Kidney (tissue), 13 donors: ENCODE measurements at regions not wholly inside any gene's neighbourhood (a gene's known extent, or its start where the extent isn't known, plus 50 kb on each side); places are given as distances from the start of the nearest gene placed in this dataset.

Source experiments
- DNase-seq, 5 donors: peaks; one replicate each; pipeline ENCODE4 v3.0.0-alpha.2; 2013 to 2020
- FAIRE-seq: peaks from 2 replicates; lab custom pipeline; 2012; peaks lifted over from hg19 to GRCh38; lab: Jason Lieb, UNC
- H3K27ac ChIP-seq, 2 donors: one replicate each; pipeline ENCODE4 v1.7.0; 2013; ENCODE audit warnings: low read depth in 2 of 2, low read length in 2 of 2, inconsistent platforms in 1 of 2
- H3K27me3 ChIP-seq: one replicate; pipeline ENCODE4 v1.7.1; 2013; ENCODE audit warnings: low read length, inconsistent platforms; ENCODE audit not compliant: control insufficient read depth, insufficient read depth
- H3K36me3 ChIP-seq, 3 donors: one replicate each; pipeline versions ENCODE4 v1.7.0 to v1.7.1; 2013; ENCODE audit warnings: low read length in 3 of 3, control low read depth in 1 of 3, inconsistent platforms in 1 of 3; ENCODE audit not compliant: insufficient read depth in 3 of 3, control insufficient read depth in 2 of 3
- H3K4me1 ChIP-seq, 3 donors: one replicate each; pipeline versions ENCODE4 v1.7.0 to v1.7.1; 2013; ENCODE audit warnings: low read length in 3 of 3, inconsistent platforms in 1 of 3, low read depth in 1 of 3; ENCODE audit not compliant: control insufficient read depth in 2 of 3, insufficient read depth in 2 of 3
- H3K4me3 ChIP-seq, 3 donors: one replicate each; pipeline versions ENCODE4 v1.7.0 to v1.8.1; 2013; ENCODE audit warnings: low read length in 3 of 3, control low read depth in 1 of 3, inconsistent platforms in 1 of 3
- H3K9ac ChIP-seq, 3 donors: one replicate each; pipeline versions ENCODE4 v1.7.0 to v1.7.1; 2013; ENCODE audit warnings: low read length in 3 of 3, control low read depth in 1 of 3, inconsistent platforms in 1 of 3
- H3K9me3 ChIP-seq, 3 donors: one replicate each; pipeline versions ENCODE4 v1.7.0 to v1.7.1; 2013; ENCODE audit warnings: low read length in 3 of 3, control low read depth in 1 of 3, inconsistent platforms in 1 of 3; ENCODE audit not compliant: control insufficient read depth in 2 of 3, insufficient read depth in 1 of 3
- intact Hi-C: fragments of 100-400 bp; cut with DNase I; formaldehyde crosslinking; loops from one replicate; pipeline ENCODE4 v1.11.1; 2022
- TF ChIP-seq, protein P1 (sequence below): IDR thresholded peaks from 3 replicates; pipeline ENCODE4 v1.5.1; 2012; ENCODE audit warnings: mild to moderate bottlenecking, moderate library complexity, borderline replicate concordance; ENCODE audit not compliant: insufficient read depth; ENCODE audit errors: extremely low read depth
- donor health status: control.
- donor health status: control.
- donor health status: control.
- donor health status: control.
- donor health status: control.
- donor health status: DM: yes; HTN: yes; CAD: no.
- donor health status: Normal renal cell carcinoma (clear cell type).

DNA sequence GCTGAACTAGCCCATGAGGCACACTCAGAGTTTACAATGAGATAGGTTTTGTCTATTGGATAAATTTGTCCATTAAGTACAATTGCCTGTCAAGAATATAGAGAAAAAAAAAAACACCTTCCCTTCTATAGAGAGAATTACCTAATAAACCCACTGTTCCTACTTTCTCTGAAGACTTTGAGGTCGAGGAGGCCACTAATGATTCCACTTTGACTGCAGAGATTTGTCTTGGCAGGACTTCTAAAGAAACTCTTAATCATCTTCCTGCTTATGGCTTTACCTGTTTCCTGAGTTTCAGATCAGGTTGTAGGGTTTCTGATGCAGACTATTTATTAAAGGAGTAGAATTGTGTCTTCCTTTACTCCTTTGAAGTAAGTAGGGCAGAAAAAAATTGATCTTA is 342.4 kb upstream of the KCNMB2 start:
- no peaks in the 10 kb centered on the region for H3K4me1 ChIP-seq
- FAIRE-seq (no peak), DNase-seq (no peak)
- TF ChIP-seq, protein P1, sequence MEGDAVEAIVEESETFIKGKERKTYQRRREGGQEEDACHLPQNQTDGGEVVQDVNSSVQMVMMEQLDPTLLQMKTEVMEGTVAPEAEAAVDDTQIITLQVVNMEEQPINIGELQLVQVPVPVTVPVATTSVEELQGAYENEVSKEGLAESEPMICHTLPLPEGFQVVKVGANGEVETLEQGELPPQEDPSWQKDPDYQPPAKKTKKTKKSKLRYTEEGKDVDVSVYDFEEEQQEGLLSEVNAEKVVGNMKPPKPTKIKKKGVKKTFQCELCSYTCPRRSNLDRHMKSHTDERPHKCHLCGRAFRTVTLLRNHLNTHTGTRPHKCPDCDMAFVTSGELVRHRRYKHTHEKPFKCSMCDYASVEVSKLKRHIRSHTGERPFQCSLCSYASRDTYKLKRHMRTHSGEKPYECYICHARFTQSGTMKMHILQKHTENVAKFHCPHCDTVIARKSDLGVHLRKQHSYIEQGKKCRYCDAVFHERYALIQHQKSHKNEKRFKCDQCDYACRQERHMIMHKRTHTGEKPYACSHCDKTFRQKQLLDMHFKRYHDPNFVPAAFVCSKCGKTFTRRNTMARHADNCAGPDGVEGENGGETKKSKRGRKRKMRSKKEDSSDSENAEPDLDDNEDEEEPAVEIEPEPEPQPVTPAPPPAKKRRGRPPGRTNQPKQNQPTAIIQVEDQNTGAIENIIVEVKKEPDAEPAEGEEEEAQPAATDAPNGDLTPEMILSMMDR = no peak
- H3K9ac ChIP-seq = no peak overlapping the region
- H3K36me3 ChIP-seq = no peaks in the 10 kb centered on the region
- intact Hi-C loops = no loop called here
- no peaks in the 10 kb centered on the region for H3K9me3 ChIP-seq
- no peak overlapping the region for H3K27ac ChIP-seq
- no peak overlapping the region for H3K4me3 ChIP-seq
- no peaks in the 10 kb centered on the region for H3K27me3 ChIP-seq

DNA sequence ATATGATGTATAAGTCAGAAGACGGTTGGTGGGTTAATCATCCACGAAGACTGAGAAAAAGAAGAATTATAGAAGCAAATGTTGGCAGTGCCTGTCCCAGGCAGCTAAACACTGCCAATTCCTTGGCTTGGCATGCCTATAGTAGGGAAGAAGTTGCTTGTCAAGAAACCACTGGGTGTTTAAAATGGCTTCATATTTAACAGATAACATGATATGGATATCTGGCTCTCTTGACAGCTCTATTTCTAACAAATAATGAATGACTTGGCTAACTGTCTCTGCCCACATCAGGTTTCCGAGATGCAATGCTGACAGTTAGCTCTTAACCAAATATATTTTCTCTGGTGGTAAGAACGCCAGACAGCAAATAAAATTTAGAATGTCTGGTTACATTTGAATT is 341.7 kb upstream of the KCNMB2 start:
- H3K4me3 ChIP-seq = no peak overlapping the region
- H3K36me3 ChIP-seq = no peaks in the 10 kb centered on the region
- H3K9ac ChIP-seq = no peak overlapping the region
- H3K27me3 ChIP-seq = no peaks in the 10 kb centered on the region
- DNase-seq (no peak), FAIRE-seq (no peak)
- H3K27ac ChIP-seq = no peak overlapping the region
- TF ChIP-seq, protein P1 = no peak
- no peaks in the 10 kb centered on the region for H3K4me1 ChIP-seq
- H3K9me3 ChIP-seq = no peaks in the 10 kb centered on the region
- intact Hi-C loops = no loop called here

DNA sequence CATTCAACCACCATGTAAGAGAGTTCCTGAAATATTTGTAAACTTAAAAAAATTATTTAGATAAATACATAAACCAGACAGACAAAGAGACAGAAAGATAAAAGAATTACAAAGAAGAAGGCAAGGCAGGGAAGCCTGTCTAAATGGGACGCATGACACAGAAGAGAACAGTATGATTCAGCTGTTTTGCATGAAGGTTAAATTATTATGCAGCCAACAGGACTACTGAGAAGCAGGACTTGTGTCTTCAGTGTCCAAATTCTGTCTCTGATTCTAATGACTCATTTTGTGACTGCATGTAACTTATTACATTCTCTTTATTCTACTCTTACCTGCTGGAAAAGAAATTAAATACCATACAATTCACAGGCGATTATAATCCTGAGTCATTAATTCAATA is 340.4 kb upstream of the KCNMB2 start:
- Histone ChIP-seq H3K27me3 (no peaks in the 10 kb centered on the region), H3K36me3 (no peaks in the 10 kb centered on the region), H3K9ac (no peak overlapping the region), H3K4me1 (no peaks in the 10 kb centered on the region), H3K9me3 (no peaks in the 10 kb centered on the region), H3K4me3 (no peak overlapping the region), H3K27ac (no peak overlapping the region)
- TF ChIP-seq, protein P1 = no peak
- intact Hi-C loops = no loop called here
- DNase-seq = no peak
- FAIRE-seq = no peak

DNA sequence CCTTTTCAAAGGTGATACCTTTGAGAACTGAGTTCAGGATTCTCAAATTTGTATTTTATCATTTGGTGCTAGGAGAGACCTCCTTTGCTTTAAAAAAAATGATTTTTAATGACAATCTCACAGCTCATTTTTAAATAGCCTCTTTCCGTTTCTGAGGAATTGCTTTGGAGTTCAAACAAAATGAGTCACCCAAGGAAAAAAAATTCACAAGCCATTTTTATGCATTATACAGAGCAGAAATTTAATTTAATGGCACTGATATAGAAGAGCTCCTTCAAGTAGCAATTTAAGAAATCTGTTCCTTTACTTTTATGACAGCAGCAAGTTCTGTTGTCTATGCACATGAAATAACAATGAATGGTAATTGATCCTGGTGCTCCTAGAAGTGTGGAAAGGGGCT is 337.9 kb upstream of the KCNMB2 start:
- DNase-seq = no peak
- Histone ChIP-seq H3K36me3 (no peaks in the 10 kb centered on the region), H3K9ac (no peak overlapping the region), H3K9me3 (no peaks in the 10 kb centered on the region), H3K4me1 (no peaks in the 10 kb centered on the region), H3K27ac (no peak overlapping the region), H3K27me3 (no peaks in the 10 kb centered on the region), H3K4me3 (no peak overlapping the region)
- no peak for FAIRE-seq
- intact Hi-C loops = no loop called here
- TF ChIP-seq, protein P1 = no peak
